ENCODE measurements at regions not wholly inside any gene's neighbourhood (a gene's known extent, or its start where the extent isn't known, plus 50 kb on each side); places are given as distances from the start of the nearest gene placed in this dataset.

- DNase-seq, result no peak
Observed at GRCh38 chr6:14832427-14832826, 413.4 kb upstream of the JARID2 start.

GRCh38 chr6:14834851-14835530 is 410.9 kb upstream of the JARID2 start:
- DNase-seq, result no peak

GRCh38 chr6:14837435-14837834 is 408.4 kb upstream of the JARID2 start:
- DNase-seq, result no peak

- DNase-seq, result no peak
Observed at GRCh38 chr6:14838133-14838583, 407.7 kb upstream of the JARID2 start.

GRCh38 chr6:14841901-14842421 is 403.9 kb upstream of the JARID2 start:
- no peak for DNase-seq

GRCh38 chr6:14844411-14844810 is 401.5 kb upstream of the JARID2 start:
- DNase-seq, result no peak

- DNase-seq, result no peak
Observed at GRCh38 chr6:14848019-14848418, 397.9 kb upstream of the JARID2 start.

GRCh38 chr6:14849185-14849584 is 396.7 kb upstream of the JARID2 start:
- no peak for DNase-seq

- DNase-seq, result no peak
Observed at GRCh38 chr6:14851281-14851680, 394.6 kb upstream of the JARID2 start.

GRCh38 chr6:14852375-14852774 is 393.5 kb upstream of the JARID2 start:
- DNase-seq, result no peak

- DNase-seq, result no peak
Observed at GRCh38 chr6:14856177-14856576, 389.7 kb upstream of the JARID2 start.

GRCh38 chr6:14857001-14857400 is 388.9 kb upstream of the JARID2 start:
- no peak for DNase-seq

GRCh38 chr6:14857501-14857900 is 388.4 kb upstream of the JARID2 start:
- peak; percentile 88 for DNase-seq

- DNase-seq, result no peak
Observed at GRCh38 chr6:14858808-14859207, 387.1 kb upstream of the JARID2 start.

- no peak for DNase-seq
Observed at GRCh38 chr6:14860774-14861173, 385.1 kb upstream of the JARID2 start.

GRCh38 chr6:14861491-14861943 is 384.4 kb upstream of the JARID2 start:
- no peak for DNase-seq

GRCh38 chr6:14862845-14863244 is 383.0 kb upstream of the JARID2 start:
- DNase-seq, result no peak

GRCh38 chr6:14863902-14864850 is 381.7 kb upstream of the JARID2 start:
- DNase-seq, result no peak

GRCh38 chr6:14865531-14866100 is 380.3 kb upstream of the JARID2 start:
- peak; percentile 34 for DNase-seq

GRCh38 chr6:14867802-14868201 is 378.1 kb upstream of the JARID2 start:
- DNase-seq, result no peak

- DNase-seq, result no peak
Observed at GRCh38 chr6:14871221-14871620, 374.6 kb upstream of the JARID2 start.

- DNase-seq, result no peak
Observed at GRCh38 chr6:14873101-14873500, 372.8 kb upstream of the JARID2 start.

- no peak for DNase-seq
Observed at GRCh38 chr6:14873781-14874441, 372.0 kb upstream of the JARID2 start.
